HEK293T (cell line): ENCODE measurements at regions not wholly inside any gene's neighbourhood (a gene's known extent, or its start where the extent isn't known, plus 50 kb on each side); places are given as distances from the start of the nearest gene placed in this dataset.
"Not testable (repeated sequence)": the region's sequence is repeated elsewhere in the genome, so short reads cannot be mapped to it uniquely, and the experiment has no call there.

Experiments used
- CTCF ChIA-PET: fragments of 350-600 bp; formaldehyde crosslinking; extraction: SDS; loops from one replicate; lab custom pipeline; 2021; ENCODE audit warnings: antibody characterized with exemption, inconsistent platforms; lab: Yijun Ruan, JAX
- POLR2A ChIA-PET: fragments of 350-600 bp; formaldehyde crosslinking; extraction: SDS; loops from one replicate; lab custom pipeline; 2020; ENCODE audit warnings: antibody characterized with exemption, inconsistent platforms; lab: Yijun Ruan, JAX
- DNase-seq: peaks from one replicate; pipeline ENCODE4 v3.0.0; 2012; ENCODE audit warnings: mixed read lengths; ENCODE audit errors: extremely low spot score
- ARNT ChIP-seq: fragments of 450-650 bp; IDR thresholded peaks from 2 replicates; pipeline ENCODE4 v1.6.1; 2017; ENCODE audit warnings: mild to moderate bottlenecking
- BHLHE40 ChIP-seq: fragments of 450-650 bp; IDR thresholded peaks from 2 replicates; pipeline ENCODE4 v1.6.1; 2016; ENCODE audit warnings: mild to moderate bottlenecking, moderate library complexity, borderline replicate concordance
- CTBP1 ChIP-seq: fragments of 450-650 bp; IDR thresholded peaks from 2 replicates; pipeline ENCODE4 v1.6.1; 2016; ENCODE audit warnings: borderline replicate concordance
- ELF4 ChIP-seq: fragments of 450-650 bp; IDR thresholded peaks from 2 replicates; pipeline ENCODE4 v1.6.1; 2017; ENCODE audit warnings: antibody characterized with exemption
- FOXA1 ChIP-seq: fragments of 450-650 bp; IDR thresholded peaks from 2 replicates; pipeline ENCODE4 v1.6.1; 2016; ENCODE audit warnings: mild to moderate bottlenecking
- FOXK2 ChIP-seq: fragments of 450-650 bp; IDR thresholded peaks from 2 replicates; pipeline ENCODE4 v1.6.1; 2016; ENCODE audit warnings: mild to moderate bottlenecking
- FOXM1 ChIP-seq: fragments of 450-650 bp; IDR thresholded peaks from 2 replicates; pipeline ENCODE4 v1.6.1; 2017; ENCODE audit warnings: mild to moderate bottlenecking, borderline replicate concordance
- HDGF ChIP-seq: fragments of 450-650 bp; IDR thresholded peaks from 2 replicates; pipeline ENCODE4 v1.6.1; 2017; ENCODE audit warnings: antibody characterized with exemption, borderline replicate concordance
- L3MBTL2 ChIP-seq: fragments of 450-650 bp; conservative IDR thresholded peaks from 2 replicates; pipeline ENCODE4 v1.6.1; 2016; ENCODE audit warnings: mild to moderate bottlenecking
- LEF1 ChIP-seq: fragments of 450-650 bp; IDR thresholded peaks from 2 replicates; pipeline ENCODE4 v1.6.1; 2017; ENCODE audit warnings: mild to moderate bottlenecking, borderline replicate concordance
- NFRKB ChIP-seq: fragments of 450-650 bp; IDR thresholded peaks from 2 replicates; pipeline ENCODE4 v1.6.1; 2016; ENCODE audit warnings: mild to moderate bottlenecking, moderate library complexity
- SP1 ChIP-seq: fragments of 450-650 bp; IDR thresholded peaks from 2 replicates; pipeline ENCODE4 v1.6.1; 2017
- SUZ12 ChIP-seq: fragments of 450-650 bp; IDR thresholded peaks from 2 replicates; pipeline ENCODE4 v1.6.1; 2016; ENCODE audit warnings: mild to moderate bottlenecking
- TARDBP ChIP-seq: fragments of 450-650 bp; IDR thresholded peaks from 2 replicates; pipeline ENCODE4 v1.6.1; 2016
- ZNF384 ChIP-seq: fragments of 450-650 bp; IDR thresholded peaks from 2 replicates; pipeline ENCODE4 v1.6.1; 2016
- TF ChIP-seq, protein P1 (sequence below): fragments of 450-650 bp; IDR thresholded peaks from 2 replicates; pipeline ENCODE4 v1.6.1; 2016

- TF ChIP-seq SUZ12 (no peak), FOXK2 (no peak), LEF1 (no peak), FOXM1 (no peak), NFRKB (no peak), BHLHE40 (no peak), L3MBTL2 (no peak), TARDBP (no peak), ARNT (no peak), CTBP1 (no peak), HDGF (no peak), ELF4 (no peak), FOXA1 (no peak), SP1 (no peak), ZNF384 (no peak)
- TF ChIP-seq, protein P1, sequence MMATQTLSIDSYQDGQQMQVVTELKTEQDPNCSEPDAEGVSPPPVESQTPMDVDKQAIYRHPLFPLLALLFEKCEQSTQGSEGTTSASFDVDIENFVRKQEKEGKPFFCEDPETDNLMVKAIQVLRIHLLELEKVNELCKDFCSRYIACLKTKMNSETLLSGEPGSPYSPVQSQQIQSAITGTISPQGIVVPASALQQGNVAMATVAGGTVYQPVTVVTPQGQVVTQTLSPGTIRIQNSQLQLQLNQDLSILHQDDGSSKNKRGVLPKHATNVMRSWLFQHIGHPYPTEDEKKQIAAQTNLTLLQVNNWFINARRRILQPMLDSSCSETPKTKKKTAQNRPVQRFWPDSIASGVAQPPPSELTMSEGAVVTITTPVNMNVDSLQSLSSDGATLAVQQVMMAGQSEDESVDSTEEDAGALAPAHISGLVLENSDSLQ, result no peak
- ChIA-PET CTCF (no interaction called here), POLR2A (no interaction called here)
- DNase-seq, result no peak
Observed at GRCh38 chr19:30066781-30067759, 125.0 kb downstream of the URI1 start.

- DNase-seq, CTCF ChIA-PET, POLR2A ChIA-PET: not testable (repeated sequence)
Observed at GRCh38 chr19:30067956-30068506, 126.0 kb downstream of the URI1 start.

- ChIA-PET CTCF (no interaction called here), POLR2A (no interaction called here)
- TF ChIP-seq SUZ12 (no peak), ZNF384 (no peak), FOXA1 (no peak), LEF1 (no peak), ARNT (no peak), CTBP1 (no peak)
- TF ChIP-seq, protein P1, result no peak
- no peak for DNase-seq
Observed at GRCh38 chr19:30068528-30069395, 126.7 kb downstream of the URI1 start.

DNA sequence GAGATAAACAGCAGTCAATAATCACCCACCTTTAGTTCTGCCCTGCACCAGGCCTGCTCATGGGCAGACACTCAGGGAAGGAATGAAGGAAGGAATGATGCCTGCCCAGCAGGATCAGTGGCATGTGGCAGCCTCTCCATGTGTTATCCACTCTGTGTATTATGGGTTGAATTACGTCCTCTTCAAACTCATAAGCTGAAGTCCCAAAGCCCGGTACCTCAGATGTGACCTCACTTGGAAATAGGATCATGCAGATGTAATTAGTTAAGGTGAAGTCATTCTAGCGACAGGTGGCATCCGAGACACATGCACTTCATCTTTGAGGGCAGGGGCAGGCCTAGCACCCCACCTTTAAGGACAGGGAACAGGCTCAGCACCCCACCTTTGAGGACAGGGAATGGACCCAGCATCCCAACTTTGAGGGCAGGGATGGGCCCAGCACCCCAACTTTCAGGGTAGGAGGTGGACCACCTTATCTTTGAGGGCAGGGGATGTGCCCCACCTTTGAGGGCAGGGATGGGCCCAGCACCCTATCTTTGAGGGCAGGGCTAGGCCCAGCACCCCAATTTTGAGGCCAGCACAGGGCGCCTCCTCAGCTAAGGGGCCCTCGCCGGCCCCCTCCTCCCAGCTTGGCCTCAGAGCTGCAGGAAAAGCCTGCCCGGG lies 127.6 kb downstream of the URI1 start:
- TF ChIP-seq TARDBP, result no peak
- TF ChIP-seq SUZ12, result no peak
- TF ChIP-seq FOXK2, result no peak
- no peak for TF ChIP-seq L3MBTL2
- TF ChIP-seq ARNT, result no peak
- TF ChIP-seq BHLHE40, result no peak
- no peak for TF ChIP-seq FOXM1
- TF ChIP-seq FOXA1, result no peak
- no peak for TF ChIP-seq CTBP1
- TF ChIP-seq SP1, result no peak
- TF ChIP-seq, protein P1, result no peak
- CTCF ChIA-PET, result no interaction called here
- no peak for DNase-seq
- POLR2A ChIA-PET, result no interaction called here

GRCh38 chr19:30070198-30070967 lies 128.3 kb downstream of the URI1 start:
- CTCF ChIA-PET, result no interaction called here
- POLR2A ChIA-PET, result no interaction called here
- TF ChIP-seq ZNF384 (no peak), HDGF (no peak), SUZ12 (no peak), L3MBTL2 (no peak), TARDBP (no peak), LEF1 (no peak), ARNT (no peak), BHLHE40 (no peak), ELF4 (no peak), SP1 (no peak), FOXM1 (no peak), NFRKB (no peak), CTBP1 (no peak), FOXA1 (no peak), FOXK2 (no peak)
- TF ChIP-seq, protein P1, result no peak
- no peak for DNase-seq
